GM21529 (cell line): ENCODE measurements at regions not wholly inside any gene's neighbourhood (a gene's known extent, or its start where the extent isn't known, plus 50 kb on each side); places are given as distances from the start of the nearest gene placed in this dataset.
"Not testable (repeated sequence)": the region's sequence is repeated elsewhere in the genome, so short reads cannot be mapped to it uniquely, and the experiment has no call there.

ENCODE experiments used
- ATAC-seq: cut with Tn5 transposase; IDR thresholded peaks from one replicate; pipeline ENCODE4 v1.9.1; 2021; ENCODE audit not compliant: unreplicated experiment

DNA sequence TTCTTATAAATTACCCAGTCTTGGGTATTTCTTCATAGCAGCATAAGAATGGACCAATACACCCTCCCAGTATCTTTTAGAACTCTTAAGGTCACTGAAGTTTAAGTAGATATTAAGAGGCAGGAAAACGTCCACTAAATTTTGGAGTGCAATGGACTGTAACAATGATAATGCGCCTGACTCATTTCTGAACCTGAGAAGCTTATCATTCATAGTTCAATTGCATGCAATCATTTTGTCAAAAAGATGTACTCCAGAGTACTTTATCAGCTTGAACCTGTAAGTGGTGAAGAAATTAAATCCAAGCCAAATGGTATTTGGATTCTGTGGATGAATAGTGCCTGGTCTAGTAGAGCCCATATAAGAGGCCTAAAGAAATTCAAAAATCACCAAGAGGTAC, 196.5 kb upstream of the CDH9 start:
- ATAC-seq, result no peak

DNA sequence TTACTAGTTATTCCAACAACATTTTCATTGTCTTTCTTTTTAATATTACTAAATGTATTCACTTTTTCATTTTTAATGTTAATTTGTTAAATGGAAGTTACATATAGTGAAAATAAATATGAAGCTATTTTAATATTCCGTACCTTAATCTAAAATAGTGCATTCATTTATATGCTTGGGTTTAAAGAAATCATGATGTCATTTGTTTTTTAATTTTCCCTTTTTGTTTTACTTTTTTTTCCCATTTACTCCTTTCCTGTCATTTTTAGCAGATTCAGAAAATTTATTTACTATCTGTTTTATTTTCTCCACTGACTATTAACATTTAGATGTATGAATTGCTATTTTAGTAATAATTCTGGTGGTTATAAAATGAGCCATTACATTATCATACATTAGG, 183.0 kb upstream of the CDH9 start:
- no peak for ATAC-seq

DNA sequence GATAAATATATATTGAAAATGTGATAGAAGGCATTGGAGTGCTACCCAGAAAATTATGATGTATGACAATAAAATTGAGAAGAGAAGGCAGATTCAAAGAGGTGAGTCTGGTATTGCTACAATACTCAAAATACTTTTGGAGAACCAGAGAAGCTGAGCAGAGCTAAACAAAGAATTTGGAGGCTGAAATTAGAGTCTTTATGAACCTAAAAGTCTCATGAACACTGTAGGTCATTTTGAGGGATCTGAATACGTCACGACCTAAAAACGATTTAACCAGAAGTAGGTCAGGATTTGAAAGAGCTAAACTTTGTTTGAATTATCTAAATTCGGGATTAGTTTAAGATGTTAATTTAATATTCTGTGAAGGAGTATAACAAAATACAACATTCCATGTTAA, 182.4 kb upstream of the CDH9 start:
- ATAC-seq, result no peak

DNA sequence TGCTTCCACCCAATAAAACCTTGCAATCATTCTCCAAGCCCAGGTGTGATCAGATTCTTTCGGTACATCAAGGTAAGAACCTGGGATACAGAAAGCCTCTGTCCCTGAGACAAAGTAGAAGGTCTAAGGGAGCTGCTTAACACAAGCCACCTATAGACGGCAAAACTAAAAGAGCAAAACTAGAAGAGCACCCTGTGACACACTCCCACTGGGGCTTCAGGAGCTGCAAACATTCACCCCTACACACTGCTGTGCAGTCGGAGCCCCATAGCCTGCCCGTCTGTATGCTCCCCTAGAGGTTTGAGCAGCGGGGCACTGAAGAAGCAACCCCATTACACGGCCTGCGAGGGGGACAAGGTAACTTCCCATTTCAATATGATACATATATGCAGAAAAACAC, 179.6 kb upstream of the CDH9 start:
- no peak for ATAC-seq

DNA sequence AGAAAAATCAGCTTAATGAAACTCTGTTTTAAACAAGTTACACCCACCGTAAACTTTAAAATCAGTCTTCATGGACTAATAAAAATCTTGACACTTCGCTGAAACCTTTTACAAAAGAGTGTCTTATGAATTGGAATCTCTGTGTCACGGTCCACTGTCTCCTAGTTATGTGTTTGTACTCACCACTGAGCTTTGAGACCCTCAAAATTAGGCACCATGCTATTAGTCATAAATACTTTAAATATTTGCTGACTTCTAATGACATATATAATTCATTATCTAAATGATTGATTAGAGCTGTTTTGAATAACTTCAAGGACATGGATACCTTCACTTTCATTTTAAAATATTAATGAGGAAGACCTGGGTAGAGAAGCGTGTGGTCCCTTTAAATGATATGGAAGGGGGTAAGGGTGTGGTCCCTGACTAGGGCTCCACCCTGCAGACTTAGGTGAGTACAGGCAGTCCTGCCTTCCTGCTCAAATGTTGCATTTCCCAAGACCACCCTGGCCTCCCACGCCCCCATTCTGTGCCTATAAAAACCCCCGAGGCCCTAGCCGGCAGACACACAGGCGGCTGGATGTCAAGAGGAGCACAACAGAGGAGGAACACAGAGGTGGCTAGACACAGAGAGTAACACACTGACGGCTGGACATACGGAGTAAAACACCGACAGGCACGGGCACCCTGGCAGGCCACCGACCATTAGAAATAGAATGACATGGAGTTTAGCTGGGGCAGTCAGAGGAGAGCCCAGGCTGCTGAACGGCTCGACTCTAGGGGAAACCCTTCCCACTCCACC, 179.0 kb upstream of the CDH9 start:
- ATAC-seq, result no peak

DNA sequence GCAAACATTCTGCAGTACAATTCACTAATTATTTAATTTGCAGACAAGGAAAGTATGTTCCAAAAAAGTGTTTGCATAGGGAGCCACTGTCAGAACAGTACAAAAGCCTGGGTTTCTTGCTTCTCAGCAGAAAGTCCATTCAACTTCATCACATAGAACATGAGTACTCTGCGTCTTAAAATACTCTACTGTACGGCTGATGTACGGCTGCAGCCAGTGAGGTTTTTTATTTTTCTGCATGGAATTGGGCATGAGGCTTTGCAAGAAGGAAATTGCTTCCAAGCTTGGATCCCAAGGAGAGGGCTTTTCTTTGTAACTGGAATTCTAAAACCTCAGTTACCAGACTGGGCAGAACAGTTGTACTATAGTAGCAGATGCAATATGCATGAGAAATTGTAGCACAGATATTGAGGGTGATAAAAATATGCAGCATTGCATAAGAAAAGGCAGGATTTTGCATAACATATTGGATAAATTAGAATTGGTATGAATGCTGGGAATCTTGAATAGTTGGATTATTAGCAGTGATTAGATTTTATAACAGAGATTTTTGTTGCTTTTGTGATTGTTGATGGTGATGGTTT, 178.1 kb upstream of the CDH9 start:
- ATAC-seq, result no peak

DNA sequence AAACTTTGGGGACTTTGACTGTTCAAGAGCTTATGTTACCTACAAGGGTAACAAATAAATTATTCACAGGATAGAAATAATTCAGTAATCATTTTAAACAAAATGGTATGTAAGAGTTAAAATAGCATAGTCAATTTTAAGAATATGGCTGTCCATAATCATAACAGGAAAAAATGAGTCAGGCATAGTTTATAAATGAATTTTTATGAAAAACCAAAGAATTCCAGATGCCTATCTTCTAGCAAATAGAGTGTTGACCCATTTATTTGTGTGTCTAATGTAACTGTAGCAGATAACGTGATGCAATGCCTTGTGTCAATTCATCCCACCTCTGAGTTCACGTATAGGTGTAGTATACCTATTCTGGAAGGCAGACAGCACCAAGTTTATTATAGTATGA, 169.7 kb upstream of the CDH9 start:
- ATAC-seq, result no peak

DNA sequence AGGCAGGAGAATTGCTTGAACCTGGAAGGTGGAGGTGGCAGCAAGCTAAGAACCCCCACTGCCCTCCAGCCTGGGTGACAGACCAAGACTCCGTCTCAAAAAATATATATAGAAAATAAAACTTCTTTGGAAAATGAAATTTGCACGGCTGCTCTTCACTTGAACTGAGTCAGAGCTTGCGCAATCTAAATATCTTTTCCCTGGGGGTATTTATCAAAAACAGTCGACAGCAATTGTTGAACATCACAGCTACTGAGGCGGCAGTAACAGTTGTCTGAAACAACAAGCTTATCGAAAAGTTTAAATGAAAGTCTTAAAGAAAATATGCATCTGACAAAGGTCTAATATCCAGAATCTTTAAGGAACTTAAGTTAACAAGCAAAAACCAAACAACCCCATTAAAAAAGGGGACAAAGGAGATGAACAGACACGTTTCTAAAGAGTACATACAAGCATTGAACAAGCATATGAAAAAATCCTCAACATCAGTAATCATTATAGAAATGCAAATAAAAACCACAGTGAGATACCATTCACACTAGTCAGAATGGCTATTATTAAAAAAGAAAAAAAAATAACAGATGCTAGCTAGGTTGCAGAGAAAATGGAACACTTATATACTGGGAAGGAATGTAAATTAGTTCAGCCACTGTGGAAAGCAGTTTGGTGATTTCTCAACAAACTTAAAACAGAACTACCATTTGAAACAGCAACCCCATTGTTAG, 153.6 kb upstream of the CDH9 start:
- ATAC-seq, result no peak

DNA sequence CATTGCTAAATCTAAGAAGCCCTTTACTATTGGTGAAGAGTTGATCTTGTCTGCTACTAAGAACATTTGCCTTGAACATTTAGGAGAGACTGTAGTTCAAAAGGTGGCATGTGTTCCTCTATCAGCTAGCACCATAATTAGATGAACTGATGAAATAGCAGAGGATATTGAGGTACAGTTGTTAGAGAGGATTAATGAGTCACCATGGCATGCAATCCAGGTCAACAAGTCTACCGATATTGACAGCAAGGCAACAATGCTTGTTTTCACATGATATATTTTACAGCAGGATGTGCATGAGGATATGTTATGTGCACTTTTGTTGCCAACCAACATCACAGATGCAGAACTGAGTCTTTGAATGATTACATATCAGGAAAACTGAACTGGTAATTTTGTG, 134.3 kb upstream of the CDH9 start:
- no peak for ATAC-seq

DNA sequence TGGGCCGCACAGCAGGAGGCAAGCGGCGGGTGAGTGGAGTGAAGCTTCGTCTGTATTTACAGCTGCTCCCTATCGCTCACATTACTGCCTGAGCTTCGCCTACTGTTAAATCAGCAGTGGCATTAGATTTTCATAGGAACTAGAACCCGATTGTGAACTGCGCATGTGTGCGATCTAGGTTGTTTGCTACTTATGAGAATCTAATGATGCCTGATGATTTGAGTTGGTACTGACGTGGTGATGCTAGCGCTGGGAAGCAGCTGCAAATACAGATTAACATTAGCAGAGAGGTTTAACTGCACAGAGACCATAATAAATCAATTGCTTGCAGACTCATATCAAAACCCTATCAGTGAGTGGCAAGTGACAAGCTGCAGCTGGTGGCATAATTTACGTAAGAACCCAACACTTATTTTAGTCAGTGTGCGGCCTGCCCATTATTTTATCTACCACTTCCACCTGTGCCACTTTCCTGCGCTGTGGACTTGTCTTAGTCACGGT, 133.4 kb upstream of the CDH9 start:
- no peak for ATAC-seq

DNA sequence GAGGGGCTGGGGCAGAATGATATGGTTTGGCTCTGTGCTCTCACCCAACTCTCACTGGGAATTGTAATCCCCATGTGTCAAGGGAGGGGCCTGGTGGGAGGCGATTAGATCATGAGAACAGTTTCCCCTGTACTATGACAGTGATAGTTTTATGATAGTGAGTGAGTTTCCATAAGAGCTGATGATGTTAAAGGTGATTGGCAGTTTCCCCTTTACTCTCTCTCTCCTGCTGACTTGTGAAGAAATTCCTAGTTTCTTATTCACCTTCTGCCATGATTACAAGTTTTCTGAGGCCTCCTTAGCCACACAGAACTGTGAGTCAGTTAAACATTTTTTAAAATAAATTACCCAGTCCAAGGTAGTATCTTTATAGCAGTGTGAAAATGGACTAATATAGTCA, 120.4 kb upstream of the CDH9 start:
- no peak for ATAC-seq

DNA sequence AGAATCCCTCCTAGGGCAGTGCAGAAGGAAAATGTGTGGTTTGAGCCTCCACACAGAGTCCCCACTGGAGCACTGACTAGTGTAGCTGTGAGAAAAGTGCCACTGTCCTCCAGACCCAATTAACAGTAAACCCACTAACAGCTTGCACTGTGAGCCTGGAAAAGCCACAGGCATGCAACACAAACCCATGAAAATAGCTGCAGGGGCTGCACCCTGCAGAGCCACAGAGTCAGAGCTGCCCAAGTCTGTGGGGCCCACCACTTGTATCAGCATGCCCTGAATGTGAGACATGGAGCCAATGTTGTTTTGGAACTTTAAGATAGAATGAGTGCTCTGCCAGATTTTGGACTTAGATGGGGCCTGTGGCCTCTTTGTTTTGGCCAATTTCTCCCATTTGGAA, 119.8 kb upstream of the CDH9 start:
- ATAC-seq, result no peak

DNA sequence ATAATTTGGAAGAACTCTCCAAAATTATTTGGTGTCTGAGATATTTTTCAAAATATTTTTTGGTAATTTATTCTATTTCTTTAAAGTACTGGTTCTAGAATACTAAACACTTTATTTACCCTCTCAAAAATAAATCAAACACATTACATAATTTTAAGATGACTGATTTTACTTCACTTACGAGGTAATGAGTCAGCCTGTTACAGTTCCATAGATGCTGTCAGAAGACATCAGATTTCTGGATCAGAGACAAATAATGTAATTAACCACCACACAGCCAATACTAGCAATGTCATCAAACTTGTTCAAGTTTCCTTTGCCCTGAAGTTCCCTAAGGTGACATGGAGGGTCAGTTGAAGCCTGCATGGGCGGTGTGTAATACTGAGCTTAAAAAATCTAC, 106.1 kb upstream of the CDH9 start:
- no peak for ATAC-seq

DNA sequence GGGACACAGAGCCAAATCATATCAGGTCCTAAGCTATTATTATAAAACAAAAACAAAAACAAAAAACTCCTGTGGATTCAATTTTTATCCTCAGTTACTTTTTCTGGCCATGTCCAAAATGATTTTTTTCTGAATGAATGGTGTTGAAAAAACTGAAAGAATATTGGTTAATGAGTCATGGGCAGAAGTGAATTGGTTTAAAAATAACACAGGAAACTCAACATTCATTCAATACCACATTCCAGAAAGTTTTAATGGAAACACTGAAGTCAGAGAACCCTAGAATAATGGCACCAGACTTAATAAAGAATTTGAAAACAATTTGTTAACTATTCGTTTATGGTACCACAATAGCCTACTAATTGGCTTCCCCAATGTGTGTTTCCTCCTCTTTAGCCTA, 102.4 kb upstream of the CDH9 start:
- ATAC-seq, result no peak

DNA sequence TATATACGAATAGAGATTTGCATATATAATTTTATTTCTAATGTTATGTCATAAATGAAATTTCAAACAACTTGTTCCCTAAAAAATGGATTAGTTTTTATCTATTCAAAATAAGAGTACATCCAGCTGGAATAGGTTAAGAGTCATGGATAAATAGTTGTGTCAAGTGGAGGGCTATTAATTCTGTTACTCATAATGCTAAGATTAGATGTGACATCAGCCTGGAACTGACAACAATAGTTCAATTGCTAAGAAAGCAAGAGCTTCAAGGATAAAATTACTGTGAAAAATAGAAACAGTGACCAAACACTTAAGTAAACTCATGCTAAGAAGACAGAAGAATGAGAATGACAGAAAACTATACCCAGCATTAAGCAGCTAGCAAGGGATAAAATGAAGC, 92.2 kb upstream of the CDH9 start:
- ATAC-seq, result no peak

DNA sequence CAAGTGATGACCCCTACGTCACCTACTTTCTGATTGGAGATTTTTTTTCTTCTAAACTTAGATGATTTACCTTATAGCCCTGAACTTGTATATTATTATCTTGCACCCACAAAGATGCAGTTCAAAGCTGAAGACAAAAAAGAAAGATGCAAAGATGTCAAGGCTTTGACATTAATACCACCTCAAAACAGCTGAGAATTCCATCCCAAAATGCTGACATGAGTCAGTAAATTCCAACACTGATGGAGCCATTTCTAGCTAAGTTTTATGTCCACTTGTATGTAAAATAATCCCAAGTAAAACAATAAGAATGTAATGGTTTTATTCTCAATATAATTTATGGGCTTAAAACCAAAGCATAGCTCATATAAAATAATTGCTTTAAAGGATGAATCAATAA, 91.5 kb upstream of the CDH9 start:
- ATAC-seq, result no peak

DNA sequence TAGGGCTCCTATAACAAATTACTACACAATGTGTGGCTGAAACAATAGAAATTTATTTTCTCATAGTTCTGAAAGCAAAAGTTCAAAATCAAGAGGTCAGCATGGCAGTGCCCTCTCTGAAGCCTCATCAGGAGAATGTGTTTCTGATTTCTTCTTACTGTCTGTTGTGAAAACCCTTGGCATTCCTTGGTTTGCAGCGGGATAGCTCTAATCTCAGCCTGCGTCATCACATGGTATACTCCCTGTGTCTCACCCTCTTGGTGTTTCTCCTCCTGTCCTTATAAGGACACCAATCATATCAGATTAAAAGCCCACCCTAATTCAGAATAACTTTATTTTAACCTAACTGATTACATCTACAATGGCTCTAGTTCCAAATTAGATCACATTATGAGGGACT, 87.5 kb upstream of the CDH9 start:
- ATAC-seq, result no peak

DNA sequence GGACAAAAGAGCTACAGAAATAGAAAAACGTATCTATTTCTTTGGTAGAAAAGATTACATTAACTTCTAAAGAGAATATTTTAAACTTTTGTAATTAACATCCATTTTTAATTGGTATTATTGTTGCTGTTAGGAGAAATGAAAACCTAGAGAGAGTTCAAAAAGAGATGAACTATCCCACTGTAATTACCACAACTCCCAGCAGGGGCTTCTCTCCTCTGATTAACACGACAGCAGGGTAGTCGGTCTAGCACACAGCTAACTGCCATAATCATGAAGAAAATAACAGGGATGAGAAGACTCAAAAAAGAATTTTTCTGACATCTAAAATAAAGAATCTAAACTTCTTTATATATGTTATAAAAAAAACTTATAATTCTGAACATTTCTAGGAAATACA, 86.2 kb upstream of the CDH9 start:
- ATAC-seq, result no peak

DNA sequence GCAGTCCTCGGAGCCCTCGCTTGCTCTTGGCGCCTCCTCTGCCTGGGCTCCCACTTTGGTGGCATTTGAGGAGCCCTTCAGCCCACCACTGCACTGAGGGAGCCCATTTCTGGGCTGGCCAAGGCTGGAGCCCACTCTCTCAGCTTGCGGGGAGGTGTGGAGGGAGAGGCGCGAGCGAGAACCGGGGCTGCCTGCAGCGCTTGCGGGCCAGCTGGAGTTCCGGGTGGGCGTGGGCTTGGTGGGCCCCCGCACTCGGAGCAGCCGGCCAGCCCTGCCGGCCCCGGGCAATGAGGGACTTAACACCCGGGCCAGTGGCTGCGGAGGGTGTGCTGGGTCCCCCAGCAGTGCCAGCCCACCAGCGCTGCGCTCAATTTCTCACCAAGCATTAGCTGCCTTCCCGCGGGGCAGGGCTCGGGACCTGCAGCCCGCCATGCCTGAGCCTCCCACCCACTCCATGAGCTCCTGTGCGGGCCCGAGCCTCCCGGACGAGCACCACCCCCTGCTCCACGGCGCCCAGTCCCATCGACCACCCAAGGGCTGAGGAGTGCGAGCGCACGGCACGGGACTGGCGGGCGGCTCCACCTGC, 81.4 kb upstream of the CDH9 start:
- ATAC-seq, result not testable (repeated sequence)

DNA sequence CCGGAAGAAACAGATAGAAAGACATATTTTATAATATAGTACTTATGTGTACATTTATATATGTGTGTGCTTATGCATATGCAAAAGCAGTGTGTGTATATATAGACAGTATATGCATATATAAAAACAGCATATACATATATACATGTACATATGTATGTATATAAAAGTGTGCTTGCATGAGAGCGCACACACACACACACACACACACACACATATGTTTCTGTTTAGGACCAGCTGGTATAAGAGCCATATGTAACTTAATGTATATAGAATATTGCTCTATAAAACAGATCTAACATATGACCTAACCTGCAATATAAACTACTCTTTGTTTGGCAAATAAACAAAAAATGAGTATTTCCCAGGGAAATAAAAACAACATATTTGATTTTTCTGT, 65.1 kb upstream of the CDH9 start:
- no peak for ATAC-seq

DNA sequence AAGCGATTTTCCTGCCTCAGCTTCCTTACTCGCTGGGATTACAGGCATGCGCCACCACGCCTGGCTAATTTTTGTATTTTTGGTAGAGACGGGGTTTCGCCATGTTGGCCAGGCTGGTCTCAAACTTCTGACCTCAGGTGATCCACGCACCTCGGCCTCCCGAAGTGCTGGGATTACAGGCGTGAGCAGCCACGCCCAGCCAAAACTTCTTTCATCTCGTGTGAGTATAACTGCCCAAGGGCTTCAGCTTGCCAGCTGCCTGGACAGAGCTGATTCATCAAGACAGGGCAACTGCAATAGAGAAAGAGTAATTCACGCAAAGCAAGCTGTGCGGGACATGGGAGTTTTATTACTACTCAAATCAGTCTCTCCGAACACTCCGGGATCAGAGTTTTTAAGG, 57.4 kb upstream of the CDH9 start:
- not testable (repeated sequence) for ATAC-seq

DNA sequence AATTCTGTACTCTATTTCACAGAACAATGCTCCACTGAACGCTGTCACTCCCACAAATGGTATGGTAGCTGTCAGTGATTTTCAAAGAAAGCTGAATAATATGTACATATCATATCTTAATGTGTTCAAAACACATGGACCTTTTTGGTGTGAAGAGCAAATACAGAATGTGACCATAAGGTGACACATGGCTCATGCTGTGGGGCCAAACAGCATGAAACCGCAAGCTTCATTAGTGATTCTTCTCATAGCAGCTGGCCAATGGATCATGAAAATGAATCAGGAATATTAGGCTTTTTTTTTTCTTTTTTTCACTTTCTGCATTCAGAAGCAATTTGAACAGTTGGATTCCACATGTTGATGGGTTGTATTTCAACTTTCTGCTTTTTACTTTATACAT, 54.9 kb upstream of the CDH9 start:
- no peak for ATAC-seq
